Progenitor cell of endocrine pancreas (in vitro differentiated cells): ENCODE measurements at regions not wholly inside any gene's neighbourhood (a gene's known extent, or its start where the extent isn't known, plus 50 kb on each side); places are given as distances from the start of the nearest gene placed in this dataset.

Experiments used
- DNase-seq: peaks from one replicate; pipeline ENCODE4 v3.0.0; 2021; ENCODE audit warnings: low spot score; ENCODE audit not compliant: unreplicated experiment
- H3K27ac Mint-ChIP-seq: 2 replicates; pipeline ENCODE4 v1.8.0; 2021; ENCODE audit warnings: mild to moderate bottlenecking, moderate library complexity, mixed read lengths
- H3K27me3 Mint-ChIP-seq: 2 replicates; pipeline ENCODE4 v1.8.0; 2021; ENCODE audit warnings: mixed read lengths
- H3K36me3 Mint-ChIP-seq: 2 replicates; pipeline ENCODE4 v1.8.0; 2022; ENCODE audit warnings: mixed read lengths; ENCODE audit not compliant: insufficient read depth
- H3K4me1 Mint-ChIP-seq: 2 replicates; pipeline ENCODE4 v1.8.0; 2021; ENCODE audit warnings: low read depth, mixed read lengths
- H3K4me3 Mint-ChIP-seq: 2 replicates; pipeline ENCODE4 v1.8.0; 2021; ENCODE audit warnings: low read depth, mild to moderate bottlenecking, moderate library complexity, mixed read lengths
- H3K9me3 Mint-ChIP-seq: 2 replicates; pipeline ENCODE4 v1.8.0; 2021; ENCODE audit warnings: low read depth, mixed read lengths
- TF ChIP-seq, protein P1 (sequence below): fragments of 200-600 bp; sonication (generic); IDR thresholded peaks from one replicate; pipeline ENCODE4 v1.5.0; 2021; ENCODE audit warnings: antibody characterized with exemption, mild to moderate bottlenecking; ENCODE audit not compliant: unreplicated experiment

DNA sequence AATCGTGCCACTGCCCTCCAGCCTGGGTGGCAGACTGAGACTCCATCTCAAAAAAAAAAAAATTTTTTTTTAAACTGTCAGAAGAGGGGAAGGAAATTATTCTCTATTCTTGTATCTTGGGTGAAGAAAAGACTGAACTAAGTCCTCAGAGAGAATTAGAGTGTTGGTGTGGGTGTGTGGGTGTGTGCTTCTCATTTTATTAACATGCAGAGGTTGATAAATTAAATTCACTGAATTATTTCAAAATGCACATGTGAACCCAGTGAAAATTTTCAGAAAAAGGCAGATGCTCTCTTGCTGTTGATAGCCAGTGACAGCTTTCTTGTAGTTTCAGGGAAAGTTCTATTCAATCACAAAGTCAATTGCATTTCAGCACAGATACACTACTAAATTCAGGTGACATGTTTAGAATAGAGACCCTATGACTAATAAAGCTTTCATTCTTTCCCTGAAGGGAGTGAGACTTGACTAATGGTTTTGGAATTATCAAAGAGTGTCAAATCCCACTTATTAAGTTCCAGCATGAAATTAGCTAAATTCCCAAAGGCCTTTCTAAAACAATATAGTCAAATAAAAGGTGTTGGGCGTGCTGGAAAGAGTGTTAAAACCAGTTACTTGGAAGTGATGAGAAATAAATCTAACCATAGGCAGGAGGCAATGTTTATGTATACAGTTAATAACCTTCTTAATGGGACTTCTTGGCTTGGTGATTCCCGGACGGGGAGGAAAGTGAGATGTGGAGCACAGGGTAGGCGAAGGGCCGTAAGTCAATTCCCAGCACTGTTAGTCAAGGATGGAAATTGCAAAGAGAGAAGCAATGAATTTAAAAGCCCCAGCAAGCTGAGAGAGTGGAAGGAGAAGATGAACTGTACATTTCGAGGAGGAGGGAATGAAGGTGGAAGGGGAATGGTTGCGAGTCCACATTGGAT lies 103.2 kb upstream of the SPATA31D4 start:
- Mint-ChIP-seq H3K4me3 (no peak overlapping the region), H3K9me3 (no peaks in the 10 kb centered on the region)

DNA sequence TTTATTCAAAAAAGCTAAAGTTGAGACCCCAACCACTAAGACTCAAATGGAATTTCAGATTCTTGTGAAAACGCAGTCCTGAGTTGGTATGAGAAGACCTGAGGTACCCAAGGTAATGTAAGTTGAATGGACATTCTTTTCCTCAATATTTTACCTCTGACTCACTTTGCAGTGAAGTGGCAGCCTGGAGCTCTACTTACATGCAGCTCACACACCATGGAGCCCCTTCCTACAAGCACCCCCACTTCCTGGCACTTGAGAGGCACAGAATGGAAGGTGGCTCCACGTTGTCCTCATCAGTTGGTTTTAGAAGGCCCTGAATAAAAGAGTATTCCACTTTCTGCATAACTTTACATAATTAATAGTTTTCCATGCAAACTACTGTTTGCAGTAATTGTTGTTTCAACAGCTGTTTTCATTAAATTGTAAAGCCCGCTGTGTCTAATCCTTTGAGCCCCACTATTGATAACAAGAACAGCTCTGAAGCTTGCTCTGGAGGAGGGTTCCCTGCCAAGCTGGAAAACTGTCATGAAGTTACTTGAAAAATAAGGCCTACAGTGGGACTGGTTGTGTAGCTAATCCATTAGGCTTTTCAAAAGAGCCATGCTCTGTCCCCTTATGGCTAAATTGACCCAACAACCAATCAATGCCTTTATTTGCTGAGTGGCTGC lies 102.2 kb upstream of the SPATA31D4 start:
- H3K4me1 Mint-ChIP-seq = peaks cover 19% of the 10 kb centered on the region
- no peak overlapping the region for H3K27ac Mint-ChIP-seq
- H3K27me3 Mint-ChIP-seq = peaks cover 21% of the 10 kb centered on the region

More for the DNA sequence above, 103.2 kb upstream of the SPATA31D4 start:
- H3K4me1 Mint-ChIP-seq = peaks cover 23% of the 10 kb centered on the region
- peaks cover 28% of the 10 kb centered on the region for H3K27me3 Mint-ChIP-seq
- H3K36me3 Mint-ChIP-seq = no peaks in the 10 kb centered on the region
- DNase-seq = no peak
- TF ChIP-seq, protein P1, sequence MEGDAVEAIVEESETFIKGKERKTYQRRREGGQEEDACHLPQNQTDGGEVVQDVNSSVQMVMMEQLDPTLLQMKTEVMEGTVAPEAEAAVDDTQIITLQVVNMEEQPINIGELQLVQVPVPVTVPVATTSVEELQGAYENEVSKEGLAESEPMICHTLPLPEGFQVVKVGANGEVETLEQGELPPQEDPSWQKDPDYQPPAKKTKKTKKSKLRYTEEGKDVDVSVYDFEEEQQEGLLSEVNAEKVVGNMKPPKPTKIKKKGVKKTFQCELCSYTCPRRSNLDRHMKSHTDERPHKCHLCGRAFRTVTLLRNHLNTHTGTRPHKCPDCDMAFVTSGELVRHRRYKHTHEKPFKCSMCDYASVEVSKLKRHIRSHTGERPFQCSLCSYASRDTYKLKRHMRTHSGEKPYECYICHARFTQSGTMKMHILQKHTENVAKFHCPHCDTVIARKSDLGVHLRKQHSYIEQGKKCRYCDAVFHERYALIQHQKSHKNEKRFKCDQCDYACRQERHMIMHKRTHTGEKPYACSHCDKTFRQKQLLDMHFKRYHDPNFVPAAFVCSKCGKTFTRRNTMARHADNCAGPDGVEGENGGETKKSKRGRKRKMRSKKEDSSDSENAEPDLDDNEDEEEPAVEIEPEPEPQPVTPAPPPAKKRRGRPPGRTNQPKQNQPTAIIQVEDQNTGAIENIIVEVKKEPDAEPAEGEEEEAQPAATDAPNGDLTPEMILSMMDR = no peak
- no peak overlapping the region for H3K27ac Mint-ChIP-seq

DNA sequence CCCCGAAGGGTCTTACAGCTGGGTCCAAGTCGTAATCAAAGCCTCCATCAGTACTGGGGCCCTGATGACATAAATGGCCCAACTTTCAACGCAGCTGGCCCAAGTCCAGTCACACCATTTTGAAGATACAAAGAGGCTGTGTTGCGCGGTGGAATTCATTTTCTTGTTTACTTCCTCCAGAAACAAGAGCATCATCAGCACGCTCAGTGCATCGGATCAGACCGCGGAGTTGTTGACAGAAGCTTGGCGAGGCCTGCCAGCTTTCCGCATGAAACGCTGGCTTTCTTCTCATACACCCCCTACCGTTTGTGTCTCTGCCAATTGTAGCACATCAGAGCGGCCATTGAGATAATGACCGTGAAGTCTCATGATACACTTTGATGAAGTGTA lies 101.7 kb upstream of the SPATA31D4 start:
- peaks cover 19% of the 10 kb centered on the region for H3K4me1 Mint-ChIP-seq
- H3K9me3 Mint-ChIP-seq = no peaks in the 10 kb centered on the region
- no peak for DNase-seq
- TF ChIP-seq, protein P1 = no peak
- H3K36me3 Mint-ChIP-seq = no peaks in the 10 kb centered on the region
- no peak overlapping the region for H3K4me3 Mint-ChIP-seq
- peaks cover 21% of the 10 kb centered on the region for H3K27me3 Mint-ChIP-seq
- H3K27ac Mint-ChIP-seq = no peak overlapping the region

More for the DNA sequence above, 102.2 kb upstream of the SPATA31D4 start:
- no peaks in the 10 kb centered on the region for H3K9me3 Mint-ChIP-seq
- DNase-seq = no peak
- TF ChIP-seq, protein P1 = no peak
- no peak overlapping the region for H3K4me3 Mint-ChIP-seq
- no peaks in the 10 kb centered on the region for H3K36me3 Mint-ChIP-seq

DNA sequence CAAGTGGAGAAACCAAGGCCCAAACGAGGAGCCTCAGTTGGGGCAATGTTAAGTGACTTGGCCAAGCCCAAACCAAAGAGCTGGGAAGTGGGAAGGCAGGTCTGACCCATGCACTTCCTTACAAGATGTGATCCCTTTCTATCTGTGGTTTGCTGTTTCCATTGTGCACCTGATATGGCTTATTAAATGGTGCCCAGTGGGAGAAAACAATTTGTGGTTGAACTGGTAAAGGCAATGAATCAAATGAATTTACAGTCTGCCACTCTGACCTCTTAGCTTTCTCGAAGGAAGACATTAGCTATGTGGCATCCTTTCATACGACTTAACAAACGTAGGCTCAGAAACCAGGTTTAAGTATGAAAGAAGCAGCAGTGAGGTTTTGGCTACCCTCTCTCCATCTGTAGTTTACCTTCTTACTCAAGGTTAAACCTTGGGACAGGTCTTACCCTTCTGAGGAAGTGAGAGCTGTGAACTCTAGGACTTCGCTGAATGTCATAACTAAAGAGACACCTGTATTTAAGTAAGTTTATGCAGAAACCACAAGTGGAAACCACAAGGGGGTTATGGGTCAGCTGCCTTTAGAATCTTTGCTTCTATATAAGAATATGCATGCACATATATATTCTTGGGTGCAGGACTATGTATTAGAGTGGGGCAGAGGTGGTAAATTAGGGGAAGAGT lies 100.5 kb upstream of the SPATA31D4 start:
- no peak overlapping the region for H3K4me3 Mint-ChIP-seq
- H3K4me1 Mint-ChIP-seq = peaks cover 13% of the 10 kb centered on the region
- peaks cover 21% of the 10 kb centered on the region for H3K27me3 Mint-ChIP-seq
- DNase-seq = no peak
- H3K9me3 Mint-ChIP-seq = no peaks in the 10 kb centered on the region
- no peak overlapping the region for H3K27ac Mint-ChIP-seq
- TF ChIP-seq, protein P1 = no peak
- no peaks in the 10 kb centered on the region for H3K36me3 Mint-ChIP-seq
